Astrocyte (in vitro differentiated cells and primary cell): ENCODE measurements at regions not wholly inside any gene's neighbourhood (a gene's known extent, or its start where the extent isn't known, plus 50 kb on each side); places are given as distances from the start of the nearest gene placed in this dataset.
A peak's percentile ranks its signal among the peaks of the same experiment; 100 is the strongest.

Experiments used
- DNase-seq: peaks from one replicate; pipeline ENCODE4 v3.0.0-alpha.2; 2010; ENCODE audit warnings: low read depth
- FAIRE-seq: peaks from 2 replicates; lab custom pipeline; 2011; peaks lifted over from hg19 to GRCh38; lab: Jason Lieb, UNC
- H2AFZ ChIP-seq: 2 replicates; pipeline ENCODE4 v1.6.0; 2012; ENCODE audit warnings: low read depth, low read length, inconsistent platforms
- H3K27ac ChIP-seq: 2 replicates; pipeline ENCODE4 v1.5.1; 2011; ENCODE audit warnings: low read depth, low read length, inconsistent platforms
- H3K27me3 ChIP-seq: 2 replicates; pipeline ENCODE4 v1.6.0; 2011; ENCODE audit warnings: low read length, inconsistent platforms; ENCODE audit not compliant: insufficient read depth
- H3K36me3 ChIP-seq: 2 replicates; pipeline ENCODE4 v1.5.1; 2011; ENCODE audit warnings: low read length, inconsistent platforms; ENCODE audit not compliant: insufficient read depth
- H3K4me1 ChIP-seq: 2 replicates; pipeline ENCODE4 v1.5.1; 2011; ENCODE audit warnings: low read length, inconsistent platforms; ENCODE audit not compliant: insufficient read depth
- H3K4me2 ChIP-seq: 2 replicates; pipeline ENCODE4 v1.6.0; 2012; ENCODE audit warnings: low read length, inconsistent platforms
- H3K4me3 ChIP-seq: 2 replicates; pipeline ENCODE4 v1.5.1; 2011; ENCODE audit warnings: low read depth, mild to moderate bottlenecking, low read length, inconsistent platforms; ENCODE audit not compliant: insufficient read depth
- H3K79me2 ChIP-seq: 2 replicates; pipeline ENCODE4 v1.6.0; 2012; ENCODE audit warnings: mild to moderate bottlenecking, low read length, inconsistent platforms; ENCODE audit not compliant: insufficient read depth
- H3K9ac ChIP-seq: 2 replicates; pipeline ENCODE4 v1.6.0; 2012; ENCODE audit warnings: mild to moderate bottlenecking, low read length, inconsistent platforms
- H3K9me3 ChIP-seq: 2 replicates; pipeline ENCODE4 v1.5.1; 2012; ENCODE audit warnings: low read depth, mild to moderate bottlenecking, low read length, inconsistent platforms; ENCODE audit not compliant: insufficient read depth
- H4K20me1 ChIP-seq: 2 replicates; pipeline ENCODE4 v1.6.0; 2012; ENCODE audit warnings: low read length, inconsistent platforms; ENCODE audit not compliant: insufficient read depth
- H3K27ac Mint-ChIP-seq: one replicate; pipeline ENCODE4 v1.8.0; 2021; ENCODE audit warnings: mild to moderate bottlenecking, mixed read lengths; ENCODE audit not compliant: unreplicated experiment
- H3K27me3 Mint-ChIP-seq: one replicate; pipeline ENCODE4 v1.8.0; 2021; ENCODE audit warnings: low read depth, mixed read lengths; ENCODE audit not compliant: unreplicated experiment
- H3K36me3 Mint-ChIP-seq: one replicate; pipeline ENCODE4 v1.8.0; 2021; ENCODE audit warnings: low read depth, mixed read lengths; ENCODE audit not compliant: unreplicated experiment
- H3K4me1 Mint-ChIP-seq: one replicate; pipeline ENCODE4 v1.8.0; 2021; ENCODE audit warnings: low read depth, mixed read lengths; ENCODE audit not compliant: unreplicated experiment
- H3K4me3 Mint-ChIP-seq: one replicate; pipeline ENCODE4 v1.8.0; 2021; ENCODE audit warnings: mild to moderate bottlenecking, moderate library complexity, mixed read lengths; ENCODE audit not compliant: unreplicated experiment
- H3K9me3 Mint-ChIP-seq: one replicate; pipeline ENCODE4 v1.8.0; 2021; ENCODE audit warnings: mild to moderate bottlenecking, mixed read lengths; ENCODE audit not compliant: unreplicated experiment
- CTCF ChIP-seq: IDR thresholded peaks from 2 replicates; pipeline ENCODE4 v1.5.1; 2011; ENCODE audit warnings: low read depth, mild to moderate bottlenecking, inconsistent platforms, low read length, moderate library complexity; ENCODE audit not compliant: insufficient read depth
- EZH2 ChIP-seq: IDR thresholded peaks from 2 replicates; pipeline ENCODE4 v1.6.1; 2012; ENCODE audit warnings: mild to moderate bottlenecking, low read length, inconsistent platforms; ENCODE audit not compliant: insufficient read depth

- Histone ChIP-seq H2AFZ (no peak overlapping the region), H4K20me1 (no peaks in the 10 kb centered on the region), H3K9ac (no peak overlapping the region), H3K27ac (no peak overlapping the region), H3K4me1 (peaks cover 9% of the 10 kb centered on the region), H3K79me2 (no peaks in the 10 kb centered on the region), H3K27me3 (no peaks in the 10 kb centered on the region), H3K9me3 (no peaks in the 10 kb centered on the region), H3K4me3 (no peak overlapping the region), H3K36me3 (no peaks in the 10 kb centered on the region), H3K4me2 (no peak overlapping the region)
- Mint-ChIP-seq H3K27ac (no peak overlapping the region), H3K4me1 (peaks cover 22% of the 10 kb centered on the region), H3K27me3 (no peaks in the 10 kb centered on the region), H3K36me3 (no peaks in the 10 kb centered on the region), H3K9me3 (no peaks in the 10 kb centered on the region), H3K4me3 (no peak overlapping the region)
- TF ChIP-seq CTCF (peak; percentile 50), EZH2 (no peak)
- no peak for DNase-seq
- peak; percentile 29 for FAIRE-seq
Observed at GRCh38 chr11:100574894-100575769, 112.0 kb upstream of the ARHGAP42 start.

- no peak overlapping the region for H3K9ac ChIP-seq
- H3K27me3 ChIP-seq: no peaks in the 10 kb centered on the region
- no peaks in the 10 kb centered on the region for H3K36me3 ChIP-seq
- peaks cover 25% of the 10 kb centered on the region for H3K4me1 Mint-ChIP-seq
- TF ChIP-seq CTCF: peak; percentile 82
- TF ChIP-seq EZH2: no peak
- H2AFZ ChIP-seq: no peak overlapping the region
- H3K79me2 ChIP-seq: no peaks in the 10 kb centered on the region
- H3K27ac ChIP-seq: no peak overlapping the region
- H3K4me3 Mint-ChIP-seq: no peak overlapping the region
- H3K9me3 Mint-ChIP-seq: no peaks in the 10 kb centered on the region
- H3K9me3 ChIP-seq: no peaks in the 10 kb centered on the region
- H3K36me3 Mint-ChIP-seq: no peaks in the 10 kb centered on the region
- no peak overlapping the region for H3K4me3 ChIP-seq
- H3K27ac Mint-ChIP-seq: no peak overlapping the region
- H3K4me2 ChIP-seq: peak overlapping the region; percentile 8
- peak; percentile 35 for DNase-seq
- peaks cover 9% of the 10 kb centered on the region for H3K4me1 ChIP-seq
- H4K20me1 ChIP-seq: no peaks in the 10 kb centered on the region
- no peaks in the 10 kb centered on the region for H3K27me3 Mint-ChIP-seq
- peak; percentile 13 for FAIRE-seq
Observed at GRCh38 chr11:100575860-100576717, 111.0 kb upstream of the ARHGAP42 start.
